NCI-H2227 (cell line): ENCODE measurements at regions not wholly inside any gene's neighbourhood (a gene's known extent, or its start where the extent isn't known, plus 50 kb on each side); places are given as distances from the start of the nearest gene placed in this dataset.
A peak's percentile ranks its signal among the peaks of the same experiment; 100 is the strongest.

Experiments used
- DNase-seq: peaks from one replicate; lab custom pipeline; 2025; ENCODE audit not compliant: unreplicated experiment; lab: John Stamatoyannopoulos, UW

DNA sequence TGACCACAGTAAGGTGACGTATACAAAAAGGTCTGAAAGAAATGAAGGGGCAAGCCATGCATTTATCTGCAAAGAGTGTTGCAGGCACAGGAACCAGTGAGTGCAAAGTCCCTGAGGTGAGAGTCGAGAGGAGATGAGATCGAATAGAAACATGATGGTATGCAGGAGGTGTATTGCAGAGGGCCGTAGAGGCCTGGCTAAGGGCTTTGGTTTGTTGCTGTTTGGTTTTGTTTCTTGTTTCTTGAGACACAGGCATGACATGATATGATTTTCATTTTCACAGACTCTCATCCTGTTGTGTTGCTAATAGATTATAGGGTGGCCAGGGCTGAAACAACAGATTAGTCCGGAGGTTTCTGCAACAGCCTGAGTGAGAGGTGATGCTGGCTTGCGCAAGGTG lies 80.4 kb downstream of the HSPH1 start:
- DNase-seq = no peak

GRCh38 chr13:31074756-31075155 lies 86.9 kb downstream of the HSPH1 start:
- no peak for DNase-seq

DNA sequence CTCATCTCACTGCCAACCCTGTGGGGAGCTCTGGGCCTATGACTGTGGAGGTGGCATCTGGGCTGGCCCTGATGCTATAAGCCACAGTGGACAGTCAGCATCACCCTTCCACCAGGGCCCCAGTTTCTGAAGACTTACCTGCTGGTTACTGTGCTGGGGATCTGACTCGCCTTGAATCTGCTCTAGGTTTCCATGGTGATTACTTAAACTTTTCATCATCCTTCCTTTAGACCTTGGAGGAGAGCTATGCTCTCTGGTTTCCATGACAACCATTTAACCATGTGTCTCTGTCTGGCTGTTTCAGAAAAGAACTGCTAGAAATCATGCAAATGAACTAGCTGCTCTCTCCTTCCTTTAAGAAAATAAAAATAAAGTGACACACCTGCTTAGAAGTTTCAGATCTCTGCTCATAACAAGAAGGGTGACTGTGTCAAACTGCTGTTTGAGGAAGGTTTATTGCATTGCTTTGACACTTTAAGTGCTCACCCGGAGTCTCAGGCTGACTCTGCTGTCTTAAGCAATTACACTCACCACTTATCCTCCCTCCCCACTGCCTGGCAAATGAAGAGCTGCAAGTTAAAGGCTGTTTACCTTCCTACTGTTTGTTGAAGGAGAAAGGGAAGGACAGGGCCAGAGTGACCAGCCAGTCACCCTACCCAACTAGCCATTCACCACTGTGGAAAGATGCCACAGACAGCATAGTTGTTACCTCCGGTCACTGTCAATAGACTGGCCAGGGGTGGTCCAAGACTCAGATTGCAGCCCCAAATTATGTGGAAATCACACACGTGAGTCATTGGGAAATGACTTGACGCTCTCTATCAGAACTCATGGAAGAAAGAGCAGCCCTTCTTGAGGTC lies 87.6 kb downstream of the HSPH1 start:
- DNase-seq = peak; percentile 79

GRCh38 chr13:31072041-31072440 lies 89.7 kb downstream of the HSPH1 start:
- no peak for DNase-seq

- no peak for DNase-seq
These were observed 91.7 kb downstream of the HSPH1 start for GRCh38 chr13:31069808-31070534.

DNA sequence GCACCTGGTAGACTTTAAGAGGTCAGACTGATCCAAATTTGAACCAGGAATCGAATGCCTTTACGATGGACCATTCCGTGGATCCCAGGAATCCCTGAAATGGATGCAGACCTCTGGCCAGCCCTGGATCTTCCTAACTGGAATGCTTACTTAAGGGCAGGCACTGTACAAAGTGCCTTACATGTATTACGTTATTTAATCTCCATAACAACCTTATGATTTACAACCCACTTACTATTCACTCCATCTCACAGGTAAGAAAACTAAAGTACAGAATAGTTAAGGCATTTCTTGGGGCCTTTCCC lies 93.6 kb downstream of the HSPH1 start:
- no peak for DNase-seq

DNA sequence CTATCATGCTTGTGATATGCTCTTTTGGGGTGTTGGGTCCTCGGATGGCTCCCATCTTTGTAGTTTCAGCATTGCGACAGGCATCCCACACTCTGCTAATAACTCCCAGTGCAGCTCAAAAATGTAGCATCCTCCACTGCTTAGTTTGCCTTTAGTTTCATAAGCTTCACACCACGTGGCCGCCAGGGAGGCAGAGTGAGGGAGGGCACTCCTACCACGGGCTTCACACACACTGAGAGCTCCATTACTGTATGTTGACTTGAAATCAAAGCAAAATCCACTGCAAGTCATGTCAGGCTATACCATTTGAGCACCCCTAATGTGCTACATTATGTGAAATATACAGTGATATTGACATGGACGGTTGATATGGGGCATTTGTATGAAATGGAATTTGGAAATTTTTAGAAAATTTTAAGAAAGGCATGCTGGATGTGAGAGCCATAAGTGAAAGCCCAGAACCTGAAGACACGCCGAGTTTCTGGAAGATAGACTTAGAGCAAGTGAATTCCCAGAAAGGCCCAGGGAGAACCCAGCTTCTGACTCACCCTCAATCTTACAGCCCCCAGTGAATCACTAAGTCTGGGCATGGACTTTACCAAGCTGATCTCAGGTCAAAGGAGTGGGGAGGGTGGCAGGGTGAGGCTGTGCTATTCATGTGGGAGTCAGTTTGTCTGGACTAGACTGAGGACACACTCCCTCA lies 94.1 kb downstream of the HSPH1 start:
- no peak for DNase-seq

GRCh38 chr13:31064636-31065035 lies 97.1 kb downstream of the HSPH1 start:
- no peak for DNase-seq

DNA sequence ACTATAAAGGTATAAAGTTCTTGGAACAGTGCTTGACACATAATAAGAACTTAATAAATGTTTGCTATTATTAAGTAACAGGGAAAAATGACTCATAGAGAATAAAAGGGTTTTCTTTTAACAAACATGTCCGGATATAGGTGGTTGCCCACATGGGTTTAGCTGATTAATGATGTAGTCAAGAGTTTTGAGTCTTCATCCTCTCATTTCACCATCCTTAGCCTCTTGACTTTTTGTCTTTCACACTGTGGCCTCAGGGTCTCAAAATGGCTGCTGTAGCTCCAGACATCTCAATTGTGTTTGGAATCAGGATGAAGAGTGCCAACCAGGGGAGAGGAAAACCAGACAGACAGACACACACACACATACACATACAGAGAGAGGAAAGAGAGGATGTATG lies 97.9 kb downstream of the HSPH1 start:
- DNase-seq = no peak

- no peak for DNase-seq
These were observed 101.0 kb downstream of the HSPH1 start for GRCh38 chr13:31060655-31061054.

GRCh38 chr13:31060220-31060619 lies 101.5 kb downstream of the HSPH1 start:
- no peak for DNase-seq

GRCh38 chr13:31057403-31058033 lies 104.2 kb downstream of the HSPH1 start:
- DNase-seq = no peak

- DNase-seq = no peak
These were observed 104.9 kb downstream of the HSPH1 start for GRCh38 chr13:31056644-31057271.

DNA sequence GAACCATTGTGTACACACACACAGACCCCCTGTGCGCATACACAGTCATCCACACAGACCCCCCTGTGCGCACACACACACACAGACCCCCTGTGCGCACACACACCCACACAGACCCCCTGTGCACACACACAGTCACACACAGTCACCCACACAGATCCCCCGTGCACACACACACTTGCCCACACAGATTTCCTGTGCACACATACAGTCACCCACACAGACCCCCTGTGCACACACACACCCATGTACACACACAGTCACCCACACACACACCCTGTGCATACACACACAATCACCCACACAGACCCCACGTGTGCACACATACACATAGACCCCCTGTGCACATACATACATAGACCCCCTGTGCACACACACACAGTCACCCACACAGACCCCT lies 106.1 kb downstream of the HSPH1 start:
- DNase-seq = no peak

GRCh38 chr13:31054632-31055031 lies 107.1 kb downstream of the HSPH1 start:
- no peak for DNase-seq

DNA sequence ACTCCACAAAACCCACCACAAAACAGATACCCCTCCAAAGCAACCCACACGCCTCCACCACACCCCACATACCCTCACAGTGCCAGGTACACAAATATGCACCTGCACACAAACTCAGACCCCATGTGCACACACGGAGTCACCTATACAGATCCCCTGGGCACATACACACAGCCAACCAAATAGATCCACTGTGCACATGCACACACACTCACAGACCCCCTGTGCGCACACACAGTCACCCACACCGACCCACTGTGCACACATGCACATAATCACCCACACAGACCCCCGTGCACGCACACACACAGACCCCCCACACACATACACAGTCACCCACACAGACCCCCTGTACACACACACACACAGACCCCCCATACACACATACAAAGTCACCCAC lies 107.8 kb downstream of the HSPH1 start:
- no peak for DNase-seq

DNA sequence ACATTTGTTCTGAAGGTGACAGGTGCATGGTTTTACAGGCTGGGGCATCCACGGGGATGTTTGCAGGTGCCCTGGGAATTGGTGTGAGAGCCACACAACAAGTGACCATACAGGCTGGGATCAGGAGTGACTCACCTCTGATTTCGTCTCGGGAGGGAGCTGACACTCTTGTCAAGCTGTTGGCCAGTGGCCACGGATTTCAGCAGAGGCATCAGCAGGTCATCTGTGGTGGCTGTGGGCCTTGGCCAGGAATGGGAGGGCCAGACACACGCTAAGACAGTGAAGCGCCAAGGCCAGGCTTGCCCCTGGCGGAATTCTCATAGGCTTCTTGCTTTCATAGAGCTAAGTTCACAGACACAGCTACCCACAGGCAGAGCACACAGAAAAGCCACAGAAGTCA lies 108.6 kb downstream of the HSPH1 start:
- DNase-seq = no peak

DNA sequence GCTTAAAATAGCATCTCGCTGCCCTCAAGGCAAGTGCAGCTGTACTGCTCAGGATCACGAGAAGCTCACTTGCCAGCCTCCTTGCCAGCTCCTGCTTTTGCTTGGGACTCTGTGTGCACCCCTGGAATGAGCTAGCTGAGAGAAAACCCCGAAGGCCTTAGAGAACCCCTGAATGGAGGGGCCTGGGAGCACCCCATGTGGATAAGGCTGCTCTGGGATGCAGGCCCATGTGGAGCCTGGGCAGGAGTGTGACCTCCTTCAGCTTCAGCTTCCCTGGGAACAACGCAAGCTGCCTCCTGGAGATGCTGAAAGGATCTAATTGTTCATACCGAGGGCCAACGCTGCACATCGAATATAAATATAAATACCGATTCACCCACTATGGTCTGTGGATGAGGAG lies 109.2 kb downstream of the HSPH1 start:
- no peak for DNase-seq

- DNase-seq = no peak
These were observed 109.7 kb downstream of the HSPH1 start for GRCh38 chr13:31051999-31052398.

DNA sequence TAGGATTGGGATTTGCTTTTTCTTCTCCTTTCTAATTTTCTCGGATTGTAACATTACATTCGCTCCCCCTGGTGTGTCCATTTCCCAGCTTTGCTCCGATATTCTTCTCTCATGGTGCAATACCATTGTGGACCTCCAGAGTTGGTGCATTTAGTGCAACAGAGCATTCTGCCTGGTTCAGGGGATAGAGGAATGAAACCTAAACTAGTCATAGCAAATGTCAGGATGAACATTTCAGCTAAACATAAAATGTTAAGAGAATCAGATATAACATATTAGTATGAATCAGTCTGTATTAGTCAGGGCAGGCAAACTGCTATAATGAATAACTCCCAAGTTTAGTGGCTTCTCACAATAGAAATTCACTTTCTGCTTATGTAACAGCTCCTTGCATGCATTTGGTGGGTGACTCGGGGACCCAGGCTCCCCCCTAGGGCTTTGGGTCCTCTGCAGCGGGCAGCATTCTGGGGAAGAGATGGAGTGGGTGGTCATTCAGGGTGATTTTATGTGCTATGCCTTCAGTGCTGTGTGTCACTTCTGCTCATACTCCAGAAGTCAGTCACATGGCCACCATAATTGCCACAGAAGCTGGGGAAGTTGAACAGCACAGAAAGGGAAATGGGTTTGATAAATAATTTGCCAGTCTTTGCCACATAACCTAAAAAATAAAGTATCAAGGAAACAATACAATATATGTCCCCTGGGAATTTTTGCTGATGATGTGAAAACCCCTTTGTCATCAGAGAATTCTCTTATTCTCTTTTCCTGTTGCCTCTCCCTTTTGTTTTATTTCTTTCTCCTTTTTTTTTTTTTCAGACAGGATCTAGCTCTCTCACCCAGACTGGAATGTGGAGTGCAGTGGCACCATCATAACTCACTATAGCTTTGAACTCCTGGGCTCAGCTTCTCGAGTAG lies 111.0 kb downstream of the HSPH1 start:
- DNase-seq = no peak
